Kidney (tissue), 13 donors: ENCODE measurements at regions not wholly inside any gene's neighbourhood (a gene's known extent, or its start where the extent isn't known, plus 50 kb on each side); places are given as distances from the start of the nearest gene placed in this dataset.

Source experiments
- DNase-seq, 5 donors: peaks; one replicate each; pipeline ENCODE4 v3.0.0-alpha.2; 2013 to 2020
- FAIRE-seq: peaks from 2 replicates; lab custom pipeline; 2012; peaks lifted over from hg19 to GRCh38; lab: Jason Lieb, UNC
- H3K27ac ChIP-seq, 2 donors: one replicate each; pipeline ENCODE4 v1.7.0; 2013; ENCODE audit warnings: low read depth in 2 of 2, low read length in 2 of 2, inconsistent platforms in 1 of 2
- H3K27me3 ChIP-seq: one replicate; pipeline ENCODE4 v1.7.1; 2013; ENCODE audit warnings: low read length, inconsistent platforms; ENCODE audit not compliant: control insufficient read depth, insufficient read depth
- H3K36me3 ChIP-seq, 3 donors: one replicate each; pipeline versions ENCODE4 v1.7.0 to v1.7.1; 2013; ENCODE audit warnings: low read length in 3 of 3, control low read depth in 1 of 3, inconsistent platforms in 1 of 3; ENCODE audit not compliant: insufficient read depth in 3 of 3, control insufficient read depth in 2 of 3
- H3K4me1 ChIP-seq, 3 donors: one replicate each; pipeline versions ENCODE4 v1.7.0 to v1.7.1; 2013; ENCODE audit warnings: low read length in 3 of 3, inconsistent platforms in 1 of 3, low read depth in 1 of 3; ENCODE audit not compliant: control insufficient read depth in 2 of 3, insufficient read depth in 2 of 3
- H3K4me3 ChIP-seq, 3 donors: one replicate each; pipeline versions ENCODE4 v1.7.0 to v1.8.1; 2013; ENCODE audit warnings: low read length in 3 of 3, control low read depth in 1 of 3, inconsistent platforms in 1 of 3
- H3K9ac ChIP-seq, 3 donors: one replicate each; pipeline versions ENCODE4 v1.7.0 to v1.7.1; 2013; ENCODE audit warnings: low read length in 3 of 3, control low read depth in 1 of 3, inconsistent platforms in 1 of 3
- H3K9me3 ChIP-seq, 3 donors: one replicate each; pipeline versions ENCODE4 v1.7.0 to v1.7.1; 2013; ENCODE audit warnings: low read length in 3 of 3, control low read depth in 1 of 3, inconsistent platforms in 1 of 3; ENCODE audit not compliant: control insufficient read depth in 2 of 3, insufficient read depth in 1 of 3
- CTCF ChIP-seq: IDR thresholded peaks from 3 replicates; pipeline ENCODE4 v1.5.1; 2012; ENCODE audit warnings: mild to moderate bottlenecking, moderate library complexity, borderline replicate concordance; ENCODE audit not compliant: insufficient read depth; ENCODE audit errors: extremely low read depth
- intact Hi-C: fragments of 100-400 bp; cut with DNase I; formaldehyde crosslinking; loops from one replicate; pipeline ENCODE4 v1.11.1; 2022
- donor health status: control.
- donor health status: control.
- donor health status: control.
- donor health status: control.
- donor health status: control.
- donor health status: DM: yes; HTN: yes; CAD: no.
- donor health status: Normal renal cell carcinoma (clear cell type).

DNA sequence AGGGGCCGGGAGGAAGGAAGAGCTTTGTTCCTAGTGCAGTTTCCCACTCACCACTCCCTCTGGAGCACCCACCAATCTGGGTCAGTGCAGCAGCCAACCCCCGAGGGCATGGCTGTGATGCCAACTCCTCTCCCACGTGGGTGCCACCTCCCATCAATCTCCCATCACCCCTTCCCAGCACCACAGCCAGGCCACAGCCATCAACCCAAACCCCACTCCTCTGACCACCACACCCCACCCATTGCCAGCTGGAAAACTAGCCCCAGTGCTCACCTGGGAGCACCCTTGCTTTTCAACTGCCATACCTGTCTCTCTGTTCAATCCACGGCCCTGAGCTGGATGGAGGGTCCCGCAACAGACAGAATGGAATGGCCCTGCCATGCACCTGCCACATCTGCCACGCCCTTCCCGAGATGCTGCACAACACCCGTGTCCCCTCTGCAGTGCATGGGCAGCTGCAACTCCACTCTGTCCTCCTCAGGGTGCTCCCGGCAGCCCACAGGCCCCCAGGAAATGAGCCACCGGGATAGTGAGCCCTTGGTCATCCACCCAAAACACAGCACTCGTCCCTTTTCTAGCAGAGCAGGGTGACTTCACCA lies 112.4 kb upstream of the ID2 start:
- Histone ChIP-seq H3K36me3 (no peaks in the 10 kb centered on the region), H3K27ac (no peak overlapping the region), H3K9me3 (no peaks in the 10 kb centered on the region), H3K27me3 (no peaks in the 10 kb centered on the region), H3K4me1 (peaks cover 0 to 17% (median 5%) of the 10 kb centered on the region in 3 donors), H3K9ac (no peak overlapping the region), H3K4me3 (no peak overlapping the region)
- intact Hi-C loops = no loop called here
- TF ChIP-seq CTCF = no peak
- DNase-seq (peak in 2 of 5 donors; percentile 6 to 40), FAIRE-seq (no peak)

DNA sequence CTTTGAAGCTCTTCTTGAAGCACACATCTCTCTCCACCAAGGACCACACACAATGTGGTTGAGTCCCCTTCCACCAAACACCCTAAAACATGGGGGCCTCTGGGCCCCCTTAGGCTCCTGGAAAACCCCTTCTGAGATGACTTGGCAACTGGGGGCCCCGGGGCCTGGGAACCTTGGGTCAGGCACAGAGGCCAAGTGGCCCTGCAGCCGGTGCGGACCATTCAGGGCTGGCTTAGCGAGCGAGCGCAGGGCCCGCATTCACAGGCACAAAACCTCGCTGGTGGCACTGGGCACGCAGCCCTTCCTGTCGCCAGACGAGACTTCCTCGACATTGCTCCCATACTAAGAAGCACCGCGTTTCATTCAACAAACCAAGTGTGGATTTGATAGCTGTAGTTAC lies 111.2 kb upstream of the ID2 start:
- no peaks in the 10 kb centered on the region for H3K27me3 ChIP-seq
- no peaks in the 10 kb centered on the region for H3K9me3 ChIP-seq
- peaks cover 0 to 26% (median 13%) of the 10 kb centered on the region in 3 donors for H3K4me1 ChIP-seq
- TF ChIP-seq CTCF = no peak
- H3K4me3 ChIP-seq = no peak overlapping the region
- intact Hi-C loops = no loop called here
- FAIRE-seq = no peak
- no peak overlapping the region for H3K9ac ChIP-seq
- DNase-seq = peak in 2 of 5 donors; percentile 8 to 41
- no peak overlapping the region for H3K27ac ChIP-seq
- no peaks in the 10 kb centered on the region for H3K36me3 ChIP-seq

GRCh38 chr2:8571301-8571791 lies 110.5 kb upstream of the ID2 start:
- TF ChIP-seq CTCF = no peak
- no peaks in the 10 kb centered on the region for H3K36me3 ChIP-seq
- H3K9me3 ChIP-seq = no peaks in the 10 kb centered on the region
- no peaks in the 10 kb centered on the region for H3K27me3 ChIP-seq
- peak in 1 of 5 donors; percentile 33 for DNase-seq
- intact Hi-C loops = no loop called here
- no peak overlapping the region for H3K27ac ChIP-seq
- FAIRE-seq = no peak
- no peak overlapping the region for H3K9ac ChIP-seq
- H3K4me3 ChIP-seq = no peak overlapping the region
- peaks cover 5 to 33% (median 19%) of the 10 kb centered on the region in 3 donors for H3K4me1 ChIP-seq
